Cardiac muscle cell (in vitro differentiated cells and primary cell): ENCODE measurements at regions not wholly inside any gene's neighbourhood (a gene's known extent, or its start where the extent isn't known, plus 50 kb on each side); places are given as distances from the start of the nearest gene placed in this dataset.

ENCODE experiments used
- DNase-seq, 2 donors: peaks; one replicate each; pipeline versions ENCODE4 v3.0.0 to v3.0.0-alpha.2; 2010 to 2017; ENCODE audit warnings: low read depth in 1 of 2, low spot score in 1 of 2
- H3K27ac ChIP-seq: fragments of 200-600 bp; sonication (generic); 2 replicates; pipeline ENCODE4 v1.5.1; 2016
- H3K27me3 ChIP-seq: fragments of 200-600 bp; sonication (generic); 2 replicates; pipeline ENCODE4 v1.6.0; 2016; ENCODE audit warnings: control low read depth
- H3K36me3 ChIP-seq: fragments of 200-600 bp; sonication (generic); 2 replicates; pipeline ENCODE4 v1.5.1; 2016; ENCODE audit warnings: control low read depth
- H3K4me1 ChIP-seq: fragments of 200-600 bp; sonication (generic); 2 replicates; pipeline ENCODE4 v1.8.1; 2017; ENCODE audit warnings: low read depth, mild to moderate bottlenecking, mixed run types
- H3K4me3 ChIP-seq: fragments of 200-600 bp; sonication (generic); 2 replicates; pipeline ENCODE4 v1.5.1; 2016; ENCODE audit warnings: mild to moderate bottlenecking
- H3K9me3 ChIP-seq: fragments of 200-600 bp; sonication (generic); 2 replicates; pipeline ENCODE4 v1.5.1; 2017; ENCODE audit warnings: low read depth, mild to moderate bottlenecking, control low read depth
- TF ChIP-seq, protein P1 (sequence below): IDR thresholded peaks from 2 replicates; pipeline ENCODE4 v1.5.1; 2012; ENCODE audit warnings: low read depth, mild to moderate bottlenecking, low read length

DNA sequence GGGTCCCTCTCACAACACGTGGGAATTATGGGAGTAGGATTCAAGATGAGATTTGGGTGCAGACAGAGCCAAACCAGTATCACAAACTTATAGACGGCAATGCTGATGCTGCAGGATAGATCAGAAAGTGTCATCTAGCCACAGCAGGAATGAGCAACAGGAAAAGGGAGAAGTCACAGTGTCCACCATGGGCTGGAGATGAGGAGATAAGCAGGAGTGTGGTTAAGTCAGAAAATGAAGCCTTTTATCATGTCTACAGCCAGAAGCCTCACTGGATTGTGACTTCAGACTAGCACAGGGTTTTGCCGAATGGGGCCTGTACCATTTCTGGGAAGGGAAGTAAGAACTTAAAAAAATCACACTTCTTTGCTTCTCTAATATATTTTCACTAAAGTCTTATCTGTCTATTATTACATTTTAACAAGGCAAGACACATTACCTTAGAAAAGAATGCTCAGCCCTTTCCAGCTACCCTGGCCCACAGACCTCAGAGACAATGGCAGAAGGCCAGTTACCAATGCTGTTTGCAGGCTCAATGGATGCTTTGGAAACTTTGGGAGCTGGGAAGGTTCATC lies 490.2 kb upstream of the SALL1 start:
- TF ChIP-seq, protein P1, sequence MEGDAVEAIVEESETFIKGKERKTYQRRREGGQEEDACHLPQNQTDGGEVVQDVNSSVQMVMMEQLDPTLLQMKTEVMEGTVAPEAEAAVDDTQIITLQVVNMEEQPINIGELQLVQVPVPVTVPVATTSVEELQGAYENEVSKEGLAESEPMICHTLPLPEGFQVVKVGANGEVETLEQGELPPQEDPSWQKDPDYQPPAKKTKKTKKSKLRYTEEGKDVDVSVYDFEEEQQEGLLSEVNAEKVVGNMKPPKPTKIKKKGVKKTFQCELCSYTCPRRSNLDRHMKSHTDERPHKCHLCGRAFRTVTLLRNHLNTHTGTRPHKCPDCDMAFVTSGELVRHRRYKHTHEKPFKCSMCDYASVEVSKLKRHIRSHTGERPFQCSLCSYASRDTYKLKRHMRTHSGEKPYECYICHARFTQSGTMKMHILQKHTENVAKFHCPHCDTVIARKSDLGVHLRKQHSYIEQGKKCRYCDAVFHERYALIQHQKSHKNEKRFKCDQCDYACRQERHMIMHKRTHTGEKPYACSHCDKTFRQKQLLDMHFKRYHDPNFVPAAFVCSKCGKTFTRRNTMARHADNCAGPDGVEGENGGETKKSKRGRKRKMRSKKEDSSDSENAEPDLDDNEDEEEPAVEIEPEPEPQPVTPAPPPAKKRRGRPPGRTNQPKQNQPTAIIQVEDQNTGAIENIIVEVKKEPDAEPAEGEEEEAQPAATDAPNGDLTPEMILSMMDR = no peak
- no peaks in the 10 kb centered on the region for H3K9me3 ChIP-seq
- H3K27ac ChIP-seq = no peak overlapping the region
- no peaks in the 10 kb centered on the region for H3K4me1 ChIP-seq
- H3K27me3 ChIP-seq = no peaks in the 10 kb centered on the region
- no peak overlapping the region for H3K4me3 ChIP-seq
- no peaks in the 10 kb centered on the region for H3K36me3 ChIP-seq
- DNase-seq = no peak

GRCh38 chr16:51640196-51640595 lies 489.1 kb upstream of the SALL1 start:
- no peaks in the 10 kb centered on the region for H3K9me3 ChIP-seq
- H3K36me3 ChIP-seq = no peaks in the 10 kb centered on the region
- no peak for DNase-seq
- no peak overlapping the region for H3K4me3 ChIP-seq
- H3K27me3 ChIP-seq = no peaks in the 10 kb centered on the region
- H3K4me1 ChIP-seq = no peaks in the 10 kb centered on the region
- TF ChIP-seq, protein P1 = no peak
- no peak overlapping the region for H3K27ac ChIP-seq

DNA sequence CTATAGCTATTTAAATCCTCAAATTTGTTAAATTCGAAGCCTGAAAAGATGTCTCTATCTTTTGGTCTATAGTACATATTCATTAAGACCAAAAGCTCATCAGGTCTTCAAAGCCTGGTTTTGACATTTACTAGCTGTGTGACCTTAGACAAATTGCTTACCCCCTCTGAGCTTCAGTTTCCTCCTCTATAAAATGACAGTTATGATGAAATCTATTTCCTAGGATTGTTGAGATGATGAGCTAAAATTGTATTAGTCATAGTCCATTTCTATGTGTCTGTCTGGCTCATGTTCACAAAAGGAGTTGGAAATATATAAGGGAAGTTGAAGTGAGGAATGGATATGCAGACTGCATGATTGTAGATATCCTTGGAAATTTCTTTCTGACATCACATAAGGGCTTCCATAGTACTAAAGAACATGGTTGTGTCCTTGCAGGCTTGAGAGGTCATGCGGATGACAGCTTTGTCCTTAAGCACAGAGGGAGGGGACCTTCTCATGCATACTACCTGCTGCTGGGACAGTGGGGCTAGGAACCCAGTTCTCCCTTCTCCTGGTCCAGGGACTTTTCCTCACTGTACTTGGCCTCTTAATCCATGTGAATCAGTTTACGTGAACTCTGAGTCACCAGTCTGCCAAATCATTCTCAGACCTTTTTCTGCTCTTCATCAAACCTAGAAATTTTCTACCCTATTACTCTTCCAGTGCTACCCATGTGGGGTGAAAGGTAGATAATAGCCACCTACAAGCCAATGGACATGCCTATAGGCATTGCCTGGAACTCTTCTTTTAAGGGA lies 487.5 kb upstream of the SALL1 start:
- Histone ChIP-seq H3K27ac (no peak overlapping the region), H3K4me3 (no peak overlapping the region), H3K4me1 (no peaks in the 10 kb centered on the region), H3K36me3 (no peaks in the 10 kb centered on the region), H3K9me3 (no peaks in the 10 kb centered on the region), H3K27me3 (no peaks in the 10 kb centered on the region)
- DNase-seq = no peak
- TF ChIP-seq, protein P1 = no peak

DNA sequence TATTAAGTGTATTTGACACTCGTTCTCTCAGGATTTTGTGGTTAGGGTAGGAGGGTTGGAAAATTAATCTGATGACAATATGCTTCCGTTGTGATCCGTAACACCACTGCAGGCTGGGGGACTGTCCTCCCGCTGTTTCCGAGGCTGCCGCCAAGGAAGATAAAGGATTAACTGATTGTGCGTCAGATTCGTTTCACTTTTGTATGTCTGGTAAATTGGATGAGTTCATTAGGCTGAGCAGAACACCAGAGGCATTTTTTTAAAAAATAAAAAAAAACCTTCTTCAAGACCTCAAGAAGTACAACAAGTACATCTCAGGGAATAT lies 486.7 kb upstream of the SALL1 start:
- no peaks in the 10 kb centered on the region for H3K36me3 ChIP-seq
- TF ChIP-seq, protein P1 = no peak
- H3K9me3 ChIP-seq = no peaks in the 10 kb centered on the region
- H3K4me3 ChIP-seq = no peak overlapping the region
- DNase-seq = peak in 1 of 2 donors; percentile 34
- H3K4me1 ChIP-seq = no peaks in the 10 kb centered on the region
- no peaks in the 10 kb centered on the region for H3K27me3 ChIP-seq
- no peak overlapping the region for H3K27ac ChIP-seq

DNA sequence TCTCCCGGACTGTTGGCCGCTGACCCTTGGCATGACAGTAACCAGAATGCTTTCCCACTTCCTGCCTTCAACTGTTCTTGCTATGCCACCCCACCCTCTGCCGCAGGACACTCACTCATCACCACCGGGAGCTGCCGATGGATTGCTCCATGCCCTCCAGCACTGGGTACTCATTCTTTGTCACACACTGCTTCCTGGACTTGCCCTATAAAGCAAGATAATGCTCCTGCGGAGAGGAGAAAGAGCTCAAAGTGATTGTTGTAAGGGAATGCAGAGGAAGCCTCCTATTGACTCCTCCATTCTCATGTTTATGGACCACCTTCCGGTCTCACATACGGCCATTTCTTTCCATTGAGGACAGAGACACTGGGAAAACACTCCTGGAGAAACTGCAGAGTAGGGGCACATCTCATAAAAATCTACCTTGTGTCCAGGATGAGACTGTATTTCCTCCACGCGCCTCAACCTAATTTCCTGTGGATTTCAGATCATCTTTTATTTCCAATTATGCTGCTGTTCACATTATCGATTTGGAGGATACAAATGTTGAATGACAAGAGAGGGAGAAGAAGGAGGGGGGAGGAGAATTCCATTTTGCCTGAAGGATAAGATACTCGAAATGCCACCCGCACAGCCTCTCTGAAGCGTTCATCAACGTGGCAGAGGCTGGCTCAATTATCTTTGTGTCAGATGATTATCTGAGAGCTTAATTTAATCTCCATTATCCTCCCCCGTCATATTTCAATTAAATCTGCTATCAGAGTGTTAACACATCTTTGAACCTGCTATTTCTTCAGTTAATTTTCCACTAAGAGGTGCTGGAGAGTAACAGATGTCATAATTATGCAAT lies 486.1 kb upstream of the SALL1 start:
- TF ChIP-seq, protein P1 = no peak
- no peak overlapping the region for H3K4me3 ChIP-seq
- H3K9me3 ChIP-seq = no peaks in the 10 kb centered on the region
- no peak overlapping the region for H3K27ac ChIP-seq
- no peaks in the 10 kb centered on the region for H3K27me3 ChIP-seq
- H3K36me3 ChIP-seq = no peaks in the 10 kb centered on the region
- H3K4me1 ChIP-seq = no peaks in the 10 kb centered on the region
- peak in 1 of 2 donors; percentile 10 for DNase-seq
